Uterus (tissue), 2 donors: ENCODE measurements at regions not wholly inside any gene's neighbourhood (a gene's known extent, or its start where the extent isn't known, plus 50 kb on each side); places are given as distances from the start of the nearest gene placed in this dataset.

Experiments used
- POLR2A ChIP-seq, 2 donors: fragments of 450-650 bp; IDR thresholded peaks; one replicate each; pipeline ENCODE4 v1.6.1; 2016; ENCODE audit warnings: antibody characterized with exemption in 2 of 2, mild to moderate bottlenecking in 1 of 2, moderate library complexity in 1 of 2
- TF ChIP-seq, protein P1 (sequence below), 4 experiments: fragments of 200-600 bp in 2 of 4; fragments of 450-650 bp in 2 of 4; sonication (generic) in 2 of 4; IDR thresholded peaks; one replicate each; pipeline ENCODE4 v1.5.1; 2016 to 2019; ENCODE audit warnings: antibody characterized with exemption in 4 of 4, mild to moderate bottlenecking in 2 of 4, moderate library complexity in 1 of 4

- TF ChIP-seq, protein P1, sequence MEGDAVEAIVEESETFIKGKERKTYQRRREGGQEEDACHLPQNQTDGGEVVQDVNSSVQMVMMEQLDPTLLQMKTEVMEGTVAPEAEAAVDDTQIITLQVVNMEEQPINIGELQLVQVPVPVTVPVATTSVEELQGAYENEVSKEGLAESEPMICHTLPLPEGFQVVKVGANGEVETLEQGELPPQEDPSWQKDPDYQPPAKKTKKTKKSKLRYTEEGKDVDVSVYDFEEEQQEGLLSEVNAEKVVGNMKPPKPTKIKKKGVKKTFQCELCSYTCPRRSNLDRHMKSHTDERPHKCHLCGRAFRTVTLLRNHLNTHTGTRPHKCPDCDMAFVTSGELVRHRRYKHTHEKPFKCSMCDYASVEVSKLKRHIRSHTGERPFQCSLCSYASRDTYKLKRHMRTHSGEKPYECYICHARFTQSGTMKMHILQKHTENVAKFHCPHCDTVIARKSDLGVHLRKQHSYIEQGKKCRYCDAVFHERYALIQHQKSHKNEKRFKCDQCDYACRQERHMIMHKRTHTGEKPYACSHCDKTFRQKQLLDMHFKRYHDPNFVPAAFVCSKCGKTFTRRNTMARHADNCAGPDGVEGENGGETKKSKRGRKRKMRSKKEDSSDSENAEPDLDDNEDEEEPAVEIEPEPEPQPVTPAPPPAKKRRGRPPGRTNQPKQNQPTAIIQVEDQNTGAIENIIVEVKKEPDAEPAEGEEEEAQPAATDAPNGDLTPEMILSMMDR (IDR thresholded peaks at IDR 0.05) = no peak
- no peak for TF ChIP-seq POLR2A (IDR thresholded peaks at IDR 0.05)
Observed at GRCh38 chr13:65623148-65623547, 1607.0 kb downstream of the PCDH9 start.
